IMR-90 (cell line): ENCODE measurements at regions not wholly inside any gene's neighbourhood (a gene's known extent, or its start where the extent isn't known, plus 50 kb on each side); places are given as distances from the start of the nearest gene placed in this dataset.
A peak's percentile ranks its signal among the peaks of the same experiment; 100 is the strongest.

Experiments used
- ATAC-seq: fragments of 200-7000 bp; cut with Tn5 transposase; 2 replicates; pipeline ENCODE4 v1.9.1; 2020; ENCODE audit warnings: low read depth, mild to moderate bottlenecking, moderate library complexity
- BruUV-seq: library from RNA; stranded (reverse); fragments of 400-500 nt; replicated peaks from 2 replicates; lab custom pipeline; 2021; lab: Mats Ljungman, UMichigan
- CTCF ChIA-PET: fragments of 300-600 bp; formaldehyde crosslinking; extraction: SDS; loops from one replicate; lab custom pipeline; 2021; ENCODE audit warnings: antibody characterized with exemption; lab: Yijun Ruan, JAX
- POLR2A ChIA-PET: fragments of 300-600 bp; sonication (Branson Sonifier 250); formaldehyde crosslinking; loops from one replicate; lab custom pipeline; 2022; ENCODE audit warnings: antibody characterized with exemption; ENCODE audit not compliant: unreplicated experiment; lab: Charles Lee
- DNase-seq: peaks from one replicate; pipeline ENCODE4 v3.0.0; 2013
- H2AFZ ChIP-seq: replicated peaks from 2 replicates; pipeline ENCODE3; 2013; ENCODE audit warnings: low read length, mild to moderate bottlenecking; ENCODE audit not compliant: poor library complexity
- H2AK5ac ChIP-seq: 2 replicates; pipeline ENCODE4 v1.6.1; 2013; ENCODE audit warnings: low read depth, low read length, inconsistent platforms
- H2AK9ac ChIP-seq: replicated peaks from 2 replicates; pipeline ENCODE3; 2013; ENCODE audit warnings: mild to moderate bottlenecking, low read depth, low read length, moderate library complexity; ENCODE audit not compliant: poor library complexity
- H2BK120ac ChIP-seq: 2 replicates; pipeline ENCODE4 v1.6.1; 2013; ENCODE audit warnings: low read depth, low read length, inconsistent platforms
- H2BK15ac ChIP-seq: 3 replicates; pipeline ENCODE4 v1.6.1; 2013; ENCODE audit warnings: low read depth, low read length, inconsistent platforms
- H2BK20ac ChIP-seq: 2 replicates; pipeline ENCODE4 v1.6.1; 2013; ENCODE audit warnings: low read depth, mild to moderate bottlenecking, inconsistent platforms, low read length, moderate library complexity
- H2BK5ac ChIP-seq: 2 replicates; pipeline ENCODE4 v1.6.1; 2013; ENCODE audit warnings: mild to moderate bottlenecking, low read depth, low read length, inconsistent platforms; ENCODE audit not compliant: poor library complexity, severe bottlenecking
- H3K14ac ChIP-seq: replicated peaks from 2 replicates; pipeline ENCODE4 v1.6.1; 2013; ENCODE audit warnings: low read depth, low read length, inconsistent platforms
- H3K18ac ChIP-seq: 2 replicates; pipeline ENCODE4 v1.6.1; 2013; ENCODE audit warnings: low read depth, low read length, control low read depth
- H3K23ac ChIP-seq: 2 replicates; pipeline ENCODE4 v1.6.1; 2013; ENCODE audit warnings: low read depth, low read length, inconsistent platforms
- H3K27ac ChIP-seq: 2 replicates; pipeline ENCODE4 v1.5.1; 2013; ENCODE audit warnings: mild to moderate bottlenecking, control low read depth, low read length; ENCODE audit not compliant: insufficient read depth
- H3K27me3 ChIP-seq: 2 replicates; pipeline ENCODE4 v1.6.1; 2013; ENCODE audit warnings: low read length; ENCODE audit not compliant: control insufficient read depth, insufficient read depth
- H3K36me3 ChIP-seq: 2 replicates; pipeline ENCODE4 v1.6.1; 2013; ENCODE audit warnings: low read length, mixed read lengths; ENCODE audit not compliant: control insufficient read depth, insufficient read depth
- H3K4ac ChIP-seq: 2 replicates; pipeline ENCODE4 v1.6.1; 2013; ENCODE audit warnings: low read depth, low read length, inconsistent platforms
- H3K4me1 ChIP-seq: 2 replicates; pipeline ENCODE4 v1.6.1; 2013; ENCODE audit warnings: low read length, mixed read lengths; ENCODE audit not compliant: control insufficient read depth, insufficient read depth
- H3K4me2 ChIP-seq: 2 replicates; pipeline ENCODE4 v1.6.1; 2013; ENCODE audit warnings: low read depth, mild to moderate bottlenecking, control low read depth, low read length, moderate library complexity
- H3K4me3 ChIP-seq: 2 replicates; pipeline ENCODE4 v1.5.1; 2013; ENCODE audit warnings: low read depth, mild to moderate bottlenecking, control low read depth, low read length, moderate library complexity; ENCODE audit not compliant: insufficient read depth
- H3K56ac ChIP-seq: 2 replicates; pipeline ENCODE4 v1.6.1; 2013; ENCODE audit warnings: low read length, inconsistent platforms; ENCODE audit not compliant: insufficient read depth; ENCODE audit errors: extremely low read depth
- H3K79me1 ChIP-seq, 2 experiments: 2 replicates each; pipeline ENCODE4 v1.6.1; 2013; ENCODE audit warnings: low read length in 2 of 2, inconsistent platforms in 1 of 2, low read depth in 1 of 2
- H3K9ac ChIP-seq: 2 replicates; pipeline ENCODE4 v1.6.1; 2013; ENCODE audit warnings: low read depth, low read length, control low read depth
- H3K9me1 ChIP-seq: 2 replicates; pipeline ENCODE4 v1.6.1; 2013; ENCODE audit warnings: low read length, inconsistent platforms; ENCODE audit not compliant: insufficient read depth
- H3K9me3 ChIP-seq: 2 replicates; pipeline ENCODE4 v1.6.1; 2013; ENCODE audit warnings: low read length; ENCODE audit not compliant: control insufficient read depth, insufficient read depth
- H4K20me1 ChIP-seq: 2 replicates; pipeline ENCODE4 v1.6.1; 2013; ENCODE audit warnings: low read length, inconsistent platforms; ENCODE audit not compliant: insufficient read depth
- H4K5ac ChIP-seq: 2 replicates; pipeline ENCODE4 v1.6.1; 2013; ENCODE audit warnings: mild to moderate bottlenecking, low read depth, low read length, control low read depth
- H4K8ac ChIP-seq, 2 experiments: 2 replicates each; pipeline ENCODE4 v1.6.1; 2013; ENCODE audit warnings: low read depth in 2 of 2, low read length in 2 of 2, control low read depth in 1 of 2, inconsistent platforms in 1 of 2
- H4K91ac ChIP-seq: 2 replicates; pipeline ENCODE4 v1.6.1; 2013; ENCODE audit warnings: low read depth, low read length, inconsistent platforms; ENCODE audit not compliant: insufficient read depth
- BHLHE40 ChIP-seq: fragments of 150-350 bp; IDR thresholded peaks from 2 replicates; pipeline ENCODE4 v1.6.1; 2016; ENCODE audit warnings: mild to moderate bottlenecking, low read depth, low read length
- CEBPB ChIP-seq: IDR thresholded peaks from 2 replicates; pipeline ENCODE4 v1.6.1; 2012; ENCODE audit warnings: low read depth, low read length, improper control_type of control experiment
- CHD1 ChIP-seq: IDR thresholded peaks from 2 replicates; pipeline ENCODE4 v1.6.1; 2012; ENCODE audit warnings: low read depth, low read length, improper control_type of control experiment
- MAFK ChIP-seq: IDR thresholded peaks from 2 replicates; pipeline ENCODE4 v1.6.1; 2012; ENCODE audit warnings: low read depth, low read length, improper control_type of control experiment
- MAZ ChIP-seq: IDR thresholded peaks from 2 replicates; pipeline ENCODE4 v1.6.1; 2012; ENCODE audit warnings: low read depth, mild to moderate bottlenecking, low read length, improper control_type of control experiment, moderate library complexity, borderline replicate concordance
- MXI1 ChIP-seq: IDR thresholded peaks from 2 replicates; pipeline ENCODE4 v1.6.1; 2012; ENCODE audit warnings: low read depth, mild to moderate bottlenecking, low read length, moderate library complexity, borderline replicate concordance
- NFE2L2 ChIP-seq: fragments of 150-350 bp; IDR thresholded peaks from 2 replicates; pipeline ENCODE4 v1.6.1; 2016; ENCODE audit warnings: low read depth, mild to moderate bottlenecking, low read length
- POLR2A ChIP-seq: IDR thresholded peaks from 2 replicates; pipeline ENCODE4 v1.6.1; 2012; ENCODE audit warnings: mild to moderate bottlenecking, low read depth, low read length
- RAD21 ChIP-seq: IDR thresholded peaks from 2 replicates; pipeline ENCODE4 v1.6.1; 2012; ENCODE audit warnings: low read length, improper control_type of control experiment
- RCOR1 ChIP-seq: IDR thresholded peaks from 2 replicates; pipeline ENCODE4 v1.6.1; 2012; ENCODE audit warnings: mild to moderate bottlenecking, low read length, improper control_type of control experiment; ENCODE audit not compliant: insufficient replicate concordance
- RFX5 ChIP-seq: IDR thresholded peaks from 2 replicates; pipeline ENCODE4 v1.8.0; 2012; ENCODE audit warnings: low read depth, mild to moderate bottlenecking, low read length, moderate library complexity
- SMC3 ChIP-seq: fragments of 150-350 bp; IDR thresholded peaks from 2 replicates; pipeline ENCODE4 v1.6.1; 2016; ENCODE audit warnings: low read depth, mild to moderate bottlenecking, antibody characterized with exemption, low read length, moderate library complexity
- USF2 ChIP-seq: fragments of 150-350 bp; IDR thresholded peaks from 2 replicates; pipeline ENCODE4 v1.6.1; 2017; ENCODE audit warnings: mild to moderate bottlenecking, antibody characterized with exemption, low read length, low read depth
- whole genome bisulfite sequencing, 2 experiments: methylation state at CpG; one replicate each; pipeline versions ENCODE4 v1.1.5 to v1.1.7; 2013; ENCODE audit warnings: missing lambda C conversion rate in 2 of 2; ENCODE audit not compliant: insufficient read length in 1 of 2; ENCODE audit errors: extremely low coverage in 2 of 2; 5-methylcytosine and 5-hydroxymethylcytosine counted together
- dilution Hi-C: fragments of 300-500 bp; cut with HindIII; formaldehyde crosslinking; loops from one replicate; pipeline ENCODE4 v1.14.3; 2018; ENCODE audit warnings: low sequenced_read_pairs; ENCODE audit not compliant: unreplicated experiment
- in situ Hi-C: fragments of 300-500 bp; cut with MboI; formaldehyde crosslinking; loops from 3 replicates; pipeline ENCODE4 v1.14.3; 2019; ENCODE audit warnings: low sequenced_read_pairs, inconsistent platforms, mixed read lengths
- intact Hi-C: fragments of 100-400 bp; cut with micrococcal nuclease; formaldehyde crosslinking; loops from 2 replicates; pipeline ENCODE4 v1.10.0; 2022
- TF ChIP-seq, protein P1 (sequence below): conservative IDR thresholded peaks from 2 replicates; pipeline ENCODE4 v1.5.1; 2012; ENCODE audit warnings: mild to moderate bottlenecking, low read depth, low read length, improper control_type of control experiment

- Histone ChIP-seq H3K9ac (no peak overlapping the region), H3K4me1 (peaks cover 6% of the 10 kb centered on the region), H3K4me3 (no peak overlapping the region), H3K56ac (no peak overlapping the region), H3K4ac (peak overlapping the region; percentile 69; the same call in 1 of the 2 replicates), H4K8ac (peak overlapping the region in 1 of 2 experiments; percentile 56; a peak in 2 of 4 replicates), H2AK9ac (no peak overlapping the region), H3K23ac (peak overlapping the region; percentile 87), H3K9me1 (no peaks in the 10 kb centered on the region), H3K79me1 (no peaks in the 10 kb centered on the region), H2BK15ac (peak overlapping the region; percentile 5; the same call in 1 of the 3 replicates), H3K27ac (peak overlapping the region; percentile 58; the same call in 1 of the 2 replicates), H3K9me3 (no peaks in the 10 kb centered on the region), H2BK20ac (peak overlapping the region; percentile 51), H4K91ac (peak overlapping the region; percentile 4; the same call in 1 of the 2 replicates), H4K20me1 (no peaks in the 10 kb centered on the region), H2BK5ac (peak overlapping the region; percentile 90), H4K5ac (no peak overlapping the region; the same call in 1 of the 2 replicates), H3K14ac (no peak overlapping the region; the same call in 1 of the 2 replicates), H2AK5ac (0 out of 2 replicates have a peak overlapping the region, but pooled peaks have one; percentile 17), H3K36me3 (no peaks in the 10 kb centered on the region), H2BK120ac (peak overlapping the region; percentile 84), H2AFZ (peak overlapping the region; percentile 56), H3K4me2 (peak overlapping the region; percentile 46), H3K27me3 (no peaks in the 10 kb centered on the region), H3K18ac (peak overlapping the region; percentile 71)
- ATAC-seq (peak; percentile 80), DNase-seq (peak; percentile 53)
- TF ChIP-seq USF2 = no peak
- TF ChIP-seq BHLHE40 = no peak
- no peak for TF ChIP-seq MAZ
- TF ChIP-seq SMC3 = no peak
- TF ChIP-seq MXI1 = no peak
- no peak for TF ChIP-seq RCOR1
- TF ChIP-seq CEBPB = no peak
- no peak for TF ChIP-seq RFX5
- no peak for TF ChIP-seq CHD1
- no peak for TF ChIP-seq NFE2L2
- no peak for TF ChIP-seq MAFK
- no peak for TF ChIP-seq POLR2A
- no peak for TF ChIP-seq RAD21
- TF ChIP-seq, protein P1, sequence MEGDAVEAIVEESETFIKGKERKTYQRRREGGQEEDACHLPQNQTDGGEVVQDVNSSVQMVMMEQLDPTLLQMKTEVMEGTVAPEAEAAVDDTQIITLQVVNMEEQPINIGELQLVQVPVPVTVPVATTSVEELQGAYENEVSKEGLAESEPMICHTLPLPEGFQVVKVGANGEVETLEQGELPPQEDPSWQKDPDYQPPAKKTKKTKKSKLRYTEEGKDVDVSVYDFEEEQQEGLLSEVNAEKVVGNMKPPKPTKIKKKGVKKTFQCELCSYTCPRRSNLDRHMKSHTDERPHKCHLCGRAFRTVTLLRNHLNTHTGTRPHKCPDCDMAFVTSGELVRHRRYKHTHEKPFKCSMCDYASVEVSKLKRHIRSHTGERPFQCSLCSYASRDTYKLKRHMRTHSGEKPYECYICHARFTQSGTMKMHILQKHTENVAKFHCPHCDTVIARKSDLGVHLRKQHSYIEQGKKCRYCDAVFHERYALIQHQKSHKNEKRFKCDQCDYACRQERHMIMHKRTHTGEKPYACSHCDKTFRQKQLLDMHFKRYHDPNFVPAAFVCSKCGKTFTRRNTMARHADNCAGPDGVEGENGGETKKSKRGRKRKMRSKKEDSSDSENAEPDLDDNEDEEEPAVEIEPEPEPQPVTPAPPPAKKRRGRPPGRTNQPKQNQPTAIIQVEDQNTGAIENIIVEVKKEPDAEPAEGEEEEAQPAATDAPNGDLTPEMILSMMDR = no peak
- in situ Hi-C loops (no loop called here), intact Hi-C loops (no loop called here), dilution Hi-C loops (no loop called here)
- BruUV-seq = no TSS peak
- POLR2A ChIA-PET = no interaction called here
- no CpG with 5 or more reads among the region's 1 CpG for WGBS, 2 experiments
- CTCF ChIA-PET = no interaction called here
Measured at GRCh38 chr6:55014321-55015088, 159.8 kb upstream of the HCRTR2 start.
